ENCODE measurements at regions not wholly inside any gene's neighbourhood (a gene's known extent, or its start where the extent isn't known, plus 50 kb on each side); places are given as distances from the start of the nearest gene placed in this dataset.

DNA sequence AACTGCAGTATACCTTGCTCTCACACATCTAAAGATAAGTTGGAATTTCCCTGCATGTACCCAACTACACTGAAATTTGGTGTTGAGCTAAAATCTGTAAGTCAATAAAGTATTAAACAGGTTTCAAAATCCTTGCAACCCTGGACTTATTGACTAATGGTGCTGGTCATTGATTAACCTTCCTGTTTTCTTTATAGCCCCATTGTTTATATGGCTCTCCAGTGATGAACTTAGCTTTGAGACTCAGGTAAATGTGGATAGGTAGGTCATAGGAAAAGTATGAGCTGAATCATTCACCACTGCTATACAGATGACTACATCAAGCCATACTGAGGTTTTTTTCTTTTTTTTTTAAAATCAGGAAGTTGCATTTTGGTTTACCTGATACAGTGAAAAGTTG lies 132.7 kb downstream of the FAT3 start:
- Histone ChIP-seq H3K79me2 (ENCODE audit: control insufficient read depth in 1 of 2, insufficient read depth in 2 of 2, low read length in 2 of 2) (peaks cover 0 to 10% of the 10 kb centered on the region in 2 experiments; a peak in 1 of 4 replicates), H3K4ac (replicated peaks; ENCODE audit: insufficient read length, low read depth, low read length) (no peak overlapping the region), H3K9me3 (ENCODE audit: insufficient read depth in 2 of 2, low read depth in 1 of 2, low read length in 1 of 2) (no peaks in the 10 kb centered on the region), H3K27ac (ENCODE audit: low read depth, low read length) (no peak overlapping the region), H4K91ac (replicated peaks; ENCODE audit: insufficient read length, low read length) (no peak overlapping the region), H4K20me1 (replicated peaks in 1 of 2; ENCODE audit: control insufficient read depth in 1 of 2, insufficient read depth in 2 of 2, low read length in 2 of 2) (no peaks in the 10 kb centered on the region), H2BK5ac (ENCODE audit: low read depth, low read length) (no peak overlapping the region), H3K23me2 (ENCODE audit: low read depth, low read length) (no peaks in the 10 kb centered on the region), H3K4me2 (ENCODE audit: insufficient read depth in 1 of 2, low read depth in 2 of 2, low read length in 2 of 2) (no peak overlapping the region), H3K56ac (replicated peaks; ENCODE audit: insufficient read length, low read depth, low read length) (no peak overlapping the region), H3K23ac (ENCODE audit: insufficient read length) (no peak overlapping the region), H2AFZ (ENCODE audit: low read length) (no peak overlapping the region), H3K14ac (ENCODE audit: insufficient read length) (no peak overlapping the region), H2BK120ac (replicated peaks; ENCODE audit: low read depth, low read length) (no peak overlapping the region), H3K36me3 (ENCODE audit: control insufficient read depth in 2 of 4, insufficient read depth in 4 of 4, low read length in 3 of 4) (no peaks in the 10 kb centered on the region), H3K27me3 (replicated peaks in 1 of 4; ENCODE audit: control insufficient read depth in 3 of 4, extremely low read depth in 1 of 4, insufficient read depth in 3 of 4, low read length in 3 of 4) (no peaks in the 10 kb centered on the region), H3K9ac (replicated peaks in 1 of 4; ENCODE audit: extremely low read depth in 1 of 4, low read depth in 3 of 4, low read length in 3 of 4) (no peak overlapping the region), H3K79me1 (ENCODE audit: low read depth, low read length) (no peaks in the 10 kb centered on the region), H3K18ac (ENCODE audit: extremely low read depth, low read length) (no peak overlapping the region), H2BK15ac (ENCODE audit: low read length) (no peak overlapping the region), H3K4me1 (replicated peaks in 1 of 4; ENCODE audit: control insufficient read depth in 3 of 4, insufficient read depth in 4 of 4, low read length in 3 of 4) (0 out of 7 replicates have a peak, but pooled peaks cover 0 to 2% (median 0%) of the 10 kb centered on the region in 4 experiments), H2BK12ac (ENCODE audit: low read depth, low read length) (no peak overlapping the region), H4K5ac (ENCODE audit: insufficient read length, low read depth, low read length) (no peak overlapping the region), H2BK20ac (ENCODE audit: low read length) (no peak overlapping the region), H2AK5ac (ENCODE audit: low read depth, low read length) (no peak overlapping the region), H3K4me3 (ENCODE audit: extremely low read depth in 1 of 4, insufficient read depth in 2 of 4, low read depth in 3 of 4, low read length in 4 of 4) (no peak overlapping the region), H4K8ac (ENCODE audit: extremely low read depth, insufficient read depth, low read length) (no peak overlapping the region)
- ChIA-PET CTCF (ENCODE audit: partially characterized antibody) (interaction anchor here (0.7 to 3.5 kb wide), 5 partner anchors 11 to 504 kb away, joined by 3 to 21 read pairs (median 3); no protein-coding TSS in a partner anchor), POLR2A (ENCODE audit: partially characterized antibody) (no interaction called here)
- TF ChIP-seq BACH1 (IDR thresholded peaks at IDR 0.05; ENCODE audit: low read length) (no peak), MAFK (IDR thresholded peaks at IDR 0.05; ENCODE audit: low read depth, low read length) (no peak)
- TF ChIP-seq, protein P1, sequence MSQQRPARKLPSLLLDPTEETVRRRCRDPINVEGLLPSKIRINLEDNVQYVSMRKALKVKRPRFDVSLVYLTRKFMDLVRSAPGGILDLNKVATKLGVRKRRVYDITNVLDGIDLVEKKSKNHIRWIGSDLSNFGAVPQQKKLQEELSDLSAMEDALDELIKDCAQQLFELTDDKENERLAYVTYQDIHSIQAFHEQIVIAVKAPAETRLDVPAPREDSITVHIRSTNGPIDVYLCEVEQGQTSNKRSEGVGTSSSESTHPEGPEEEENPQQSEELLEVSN (IDR thresholded peaks at IDR 0.05): no peak
- FAIRE-seq (no peak), DNase-seq (ENCODE audit: low read depth in 1 of 2, low spot score in 2 of 2) (no peak)
